Left ventricle myocardium inferior (tissue), 1 donor: ENCODE measurements at regions not wholly inside any gene's neighbourhood (a gene's known extent, or its start where the extent isn't known, plus 50 kb on each side); places are given as distances from the start of the nearest gene placed in this dataset.
"Not testable (repeated sequence)": the region's sequence is repeated elsewhere in the genome, so short reads cannot be mapped to it uniquely, and the experiment has no call there.

Source experiments
- DNase-seq: peaks from one replicate; pipeline ENCODE4 v3.0.0-alpha.2; 2020
- H3K27ac ChIP-seq: fragments of 200-600 bp; replicated peaks from 2 replicates; pipeline ENCODE4 v1.8.0; 2021
- H3K27me3 ChIP-seq: fragments of 200-600 bp; 2 replicates; pipeline ENCODE4 v1.8.0; 2021; ENCODE audit warnings: low read depth
- H3K36me3 ChIP-seq: fragments of 200-600 bp; 2 replicates; pipeline ENCODE4 v1.8.0; 2021
- H3K4me1 ChIP-seq: fragments of 200-600 bp; 2 replicates; pipeline ENCODE4 v1.8.0; 2021
- H3K4me3 ChIP-seq: fragments of 200-600 bp; 2 replicates; pipeline ENCODE4 v1.8.0; 2021; ENCODE audit warnings: mild to moderate bottlenecking, moderate library complexity
- H3K9me3 ChIP-seq: fragments of 200-600 bp; replicated peaks from 2 replicates; pipeline ENCODE4 v1.8.0; 2021
- CTCF ChIP-seq: fragments of 200-600 bp; IDR thresholded peaks from 2 replicates; pipeline ENCODE4 v1.8.0; 2021; ENCODE audit warnings: antibody characterized with exemption, mild to moderate bottlenecking, borderline replicate concordance
- intact Hi-C: fragments of 100-400 bp; cut with micrococcal nuclease; formaldehyde crosslinking; loops from one replicate; pipeline ENCODE4 v1.11.0; 2022
- donor health status: DM: no; HTN: yes; CAD: no; lungs with severe emphysema.

GRCh38 chr3:73144828-73145227, 83.4 kb downstream of the EBLN2 start:
- H3K4me3 ChIP-seq = no peak overlapping the region
- H3K27me3 ChIP-seq = no peaks in the 10 kb centered on the region
- peaks cover 48% of the 10 kb centered on the region for H3K4me1 ChIP-seq
- H3K36me3 ChIP-seq = no peaks in the 10 kb centered on the region
- no peak for TF ChIP-seq CTCF
- peak overlapping the region; percentile 73 for H3K27ac ChIP-seq
- intact Hi-C loops = no loop called here
- H3K9me3 ChIP-seq = no peaks in the 10 kb centered on the region
- DNase-seq = no peak

GRCh38 chr3:73147479-73147878, 86.0 kb downstream of the EBLN2 start:
- intact Hi-C loops, H3K27me3 ChIP-seq, H3K9me3 ChIP-seq, DNase-seq, H3K4me3 ChIP-seq, H3K36me3 ChIP-seq: not testable (repeated sequence)
- Histone ChIP-seq H3K27ac (peak overlapping the region; percentile 51), H3K4me1 (peaks cover 42% of the 10 kb centered on the region)

GRCh38 chr3:73148206-73148605, 86.7 kb downstream of the EBLN2 start:
- H3K27ac ChIP-seq = peak overlapping the region; percentile 51
- DNase-seq = no peak
- H3K4me1 ChIP-seq = peaks cover 39% of the 10 kb centered on the region
- no peak overlapping the region for H3K4me3 ChIP-seq
- peaks cover 3% of the 10 kb centered on the region for H3K27me3 ChIP-seq
- no peaks in the 10 kb centered on the region for H3K9me3 ChIP-seq
- TF ChIP-seq CTCF = no peak
- intact Hi-C loops = no loop called here
- H3K36me3 ChIP-seq = no peaks in the 10 kb centered on the region

- H3K27ac ChIP-seq = peak overlapping the region; percentile 51
These were observed 87.2 kb downstream of the EBLN2 start for GRCh38 chr3:73148682-73149081.

GRCh38 chr3:73150369-73151130, 89.1 kb downstream of the EBLN2 start:
- TF ChIP-seq CTCF = no peak
- no peak overlapping the region for H3K4me3 ChIP-seq
- H3K27me3 ChIP-seq = peaks cover 3% of the 10 kb centered on the region
- H3K4me1 ChIP-seq = peaks cover 22% of the 10 kb centered on the region
- DNase-seq = no peak
- intact Hi-C loops = no loop called here
- no peaks in the 10 kb centered on the region for H3K36me3 ChIP-seq
- no peak overlapping the region for H3K27ac ChIP-seq
- H3K9me3 ChIP-seq = no peaks in the 10 kb centered on the region

More at GRCh38 chr3:73148682-73149081, 87.2 kb downstream of the EBLN2 start:
- peaks cover 35% of the 10 kb centered on the region for H3K4me1 ChIP-seq
- H3K9me3 ChIP-seq = no peaks in the 10 kb centered on the region
- intact Hi-C loops = no loop called here
- no peak for DNase-seq
- H3K4me3 ChIP-seq = no peak overlapping the region
- H3K36me3 ChIP-seq = no peaks in the 10 kb centered on the region
- TF ChIP-seq CTCF = no peak
- H3K27me3 ChIP-seq = peaks cover 3% of the 10 kb centered on the region

- H3K9me3 ChIP-seq, DNase-seq: not testable (repeated sequence)
These were observed 91.1 kb downstream of the EBLN2 start for GRCh38 chr3:73152571-73152970.

GRCh38 chr3:73153057-73153456, 91.6 kb downstream of the EBLN2 start:
- H3K27ac ChIP-seq, H3K9me3 ChIP-seq, H3K36me3 ChIP-seq, H3K27me3 ChIP-seq, DNase-seq, H3K4me3 ChIP-seq, intact Hi-C loops: not testable (repeated sequence)
- peaks cover 12% of the 10 kb centered on the region for H3K4me1 ChIP-seq

More at GRCh38 chr3:73152571-73152970, 91.1 kb downstream of the EBLN2 start:
- peaks cover 17% of the 10 kb centered on the region for H3K4me1 ChIP-seq
- H3K27me3 ChIP-seq, intact Hi-C loops, H3K4me3 ChIP-seq, H3K27ac ChIP-seq, H3K36me3 ChIP-seq: not testable (repeated sequence)

GRCh38 chr3:73154261-73154660, 92.8 kb downstream of the EBLN2 start:
- H3K27me3 ChIP-seq, H3K9me3 ChIP-seq, H3K36me3 ChIP-seq, H3K4me1 ChIP-seq, intact Hi-C loops, H3K4me3 ChIP-seq, DNase-seq, H3K27ac ChIP-seq: not testable (repeated sequence)

GRCh38 chr3:73155441-73155840, 94.0 kb downstream of the EBLN2 start:
- H3K9me3 ChIP-seq, intact Hi-C loops, H3K27me3 ChIP-seq, DNase-seq, H3K36me3 ChIP-seq, H3K27ac ChIP-seq, H3K4me1 ChIP-seq, H3K4me3 ChIP-seq: not testable (repeated sequence)
